Activated T-helper 1 cell treated with Interleukin-2 at 50 U/mL for 16 hours (primary cell): ENCODE measurements at regions not wholly inside any gene's neighbourhood (a gene's known extent, or its start where the extent isn't known, plus 50 kb on each side); places are given as distances from the start of the nearest gene placed in this dataset.
"Not testable (repeated sequence)": the region's sequence is repeated elsewhere in the genome, so short reads cannot be mapped to it uniquely, and the experiment has no call there.

ENCODE experiments used
- DNase-seq: peaks from one replicate; pipeline ENCODE4 v3.0.0-alpha.2; 2020; ENCODE audit warnings: low read depth

DNA sequence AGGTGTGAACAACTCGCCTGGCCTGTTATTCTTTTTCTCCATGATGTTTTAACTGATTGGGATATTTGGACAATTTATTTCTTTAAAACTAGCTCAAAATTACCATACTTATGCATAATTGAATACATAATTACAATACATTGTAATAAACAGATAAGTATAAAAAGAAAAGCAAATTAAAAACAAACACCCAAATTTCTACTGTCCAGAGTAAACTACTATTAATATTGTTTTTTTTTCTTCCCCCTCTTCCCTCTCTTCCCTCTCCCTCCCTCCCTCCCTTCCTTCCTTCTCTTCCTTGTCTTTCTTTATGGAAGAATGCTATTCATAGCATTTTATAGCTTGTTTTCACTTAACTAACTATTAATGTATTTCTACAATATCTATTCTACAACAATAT is 117.7 kb upstream of the IVNS1ABP start:
- DNase-seq, result no peak

DNA sequence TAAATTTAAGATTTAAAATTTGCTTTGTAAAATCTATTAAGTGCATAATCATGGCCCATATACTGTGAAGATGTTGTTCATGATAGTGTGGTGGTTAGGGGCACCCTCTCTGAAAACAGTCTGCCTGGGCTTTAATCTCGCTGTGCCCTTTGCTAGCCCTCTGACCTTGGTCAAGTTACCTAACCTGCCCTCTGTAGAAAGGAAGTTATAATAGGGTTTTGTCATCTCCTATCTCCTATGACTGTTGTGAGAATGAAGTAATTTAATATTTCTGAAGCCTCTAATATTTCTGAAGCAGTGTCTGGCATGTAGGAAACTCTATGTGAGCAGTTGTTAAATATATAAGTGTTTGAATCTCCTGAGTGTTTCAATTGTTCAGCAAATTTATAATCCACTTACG is 116.6 kb upstream of the IVNS1ABP start:
- no peak for DNase-seq

DNA sequence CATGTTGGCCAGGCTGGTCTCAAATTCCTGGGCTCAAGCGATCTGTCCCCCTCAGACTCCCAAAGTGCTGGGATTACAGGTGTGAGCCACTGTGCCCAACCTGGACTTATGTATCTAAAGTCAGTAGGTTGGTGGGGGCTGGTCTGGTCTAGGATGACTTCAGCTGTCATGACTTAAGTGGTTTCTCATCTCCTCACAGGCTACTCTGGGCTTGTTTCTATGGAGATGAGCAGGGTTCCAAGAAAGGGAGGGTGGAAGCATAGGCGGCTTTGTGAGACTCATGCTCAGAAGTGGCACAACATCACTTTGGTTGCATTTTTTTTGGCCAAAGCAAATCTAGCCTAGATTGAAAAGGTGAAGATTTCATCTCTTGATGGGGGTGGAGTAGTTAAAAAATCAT is 115.9 kb upstream of the IVNS1ABP start:
- no peak for DNase-seq

DNA sequence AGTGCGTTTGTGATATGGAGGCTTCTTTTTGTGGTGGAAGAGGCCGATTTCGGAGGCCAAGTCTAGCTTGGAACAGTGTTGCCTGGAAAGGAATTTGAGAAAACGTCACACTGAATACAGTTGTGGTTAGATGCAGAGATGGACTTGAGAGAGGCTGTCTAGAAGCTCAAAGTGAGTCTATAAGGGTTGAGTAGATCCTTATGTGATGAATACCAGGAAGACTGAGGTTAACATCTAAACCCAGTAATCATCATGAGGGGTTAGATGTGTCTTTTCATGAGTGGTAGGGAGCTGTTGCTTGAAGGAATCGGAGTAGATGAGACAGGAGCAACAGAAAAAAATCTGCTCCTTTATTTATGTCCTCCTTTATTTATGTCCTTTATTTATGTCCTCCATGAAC is 114.6 kb upstream of the IVNS1ABP start:
- no peak for DNase-seq

DNA sequence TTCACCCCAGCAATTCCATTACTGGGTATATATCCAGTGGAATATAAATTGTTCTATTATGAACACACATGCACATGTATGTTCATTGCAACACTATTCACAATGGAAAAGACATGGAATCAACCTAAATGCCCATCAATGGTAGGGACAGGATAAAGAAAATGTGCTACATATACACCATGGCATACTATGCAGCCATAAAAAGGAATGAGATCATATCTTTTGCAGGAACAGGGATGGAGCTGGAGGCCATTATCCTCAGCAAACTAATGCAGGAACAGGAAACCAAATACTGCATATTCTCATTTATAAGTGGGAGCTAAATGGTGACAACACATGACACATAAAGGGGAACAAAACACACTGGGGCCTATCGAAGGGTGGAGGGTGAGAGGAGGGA is 112.6 kb upstream of the IVNS1ABP start:
- not testable (repeated sequence) for DNase-seq

DNA sequence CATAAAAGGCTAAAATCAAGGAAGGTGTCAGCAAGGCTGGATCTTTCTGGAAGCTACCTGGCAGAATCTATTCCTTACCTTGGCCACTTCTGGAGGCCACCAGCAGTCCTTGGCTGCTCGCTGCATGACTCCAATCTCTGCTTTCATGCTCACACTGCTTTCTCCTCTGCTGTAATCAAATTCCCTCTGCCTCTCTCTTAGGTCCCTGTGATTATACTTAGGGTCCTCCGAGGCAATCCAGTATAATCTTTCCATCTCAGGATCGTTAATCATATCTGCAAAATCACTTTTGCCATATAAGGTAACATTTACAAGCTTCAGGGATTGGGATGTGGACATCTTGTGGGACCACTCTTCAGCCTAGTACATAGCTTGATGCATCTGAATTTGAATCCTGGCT is 110.7 kb upstream of the IVNS1ABP start:
- no peak for DNase-seq

DNA sequence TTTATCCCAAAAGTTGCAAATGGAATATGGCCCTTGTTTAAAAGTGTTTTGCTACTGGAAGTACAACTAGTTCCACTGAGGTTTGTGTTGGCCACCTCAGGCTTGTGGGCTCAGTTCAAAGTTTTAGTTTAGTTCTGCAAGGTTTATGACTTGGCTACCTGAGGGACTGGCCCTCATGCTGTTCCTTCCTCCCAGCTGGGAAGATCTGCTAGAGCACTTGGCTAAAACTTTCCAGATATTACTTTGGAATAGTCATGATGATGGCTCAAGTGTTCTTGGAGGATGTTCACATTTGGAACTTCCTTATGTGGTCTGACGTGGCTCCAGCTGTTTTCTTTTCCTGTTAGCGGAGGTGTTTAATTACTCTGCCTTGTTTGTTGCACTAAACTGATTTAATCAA is 110.2 kb upstream of the IVNS1ABP start:
- DNase-seq, result no peak

DNA sequence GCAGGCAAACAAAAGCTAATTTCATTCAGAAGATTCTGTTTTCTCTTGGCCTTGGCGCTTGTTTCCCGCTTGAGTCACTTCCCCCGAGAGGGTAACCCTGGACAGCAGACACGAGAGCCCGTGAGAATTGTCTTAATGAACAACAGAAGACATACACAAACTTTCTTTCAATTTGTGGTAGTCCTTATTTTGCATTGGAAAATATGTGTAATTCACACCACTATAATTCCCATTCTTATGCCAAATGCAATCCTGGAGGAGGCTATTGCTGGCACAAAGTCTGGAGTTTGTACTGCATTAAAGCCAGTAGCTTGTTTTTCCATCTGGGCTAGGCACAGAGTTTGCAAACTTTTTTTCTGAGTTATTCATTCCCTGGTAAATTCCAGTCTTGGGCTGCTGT is 109.8 kb upstream of the IVNS1ABP start:
- no peak for DNase-seq

DNA sequence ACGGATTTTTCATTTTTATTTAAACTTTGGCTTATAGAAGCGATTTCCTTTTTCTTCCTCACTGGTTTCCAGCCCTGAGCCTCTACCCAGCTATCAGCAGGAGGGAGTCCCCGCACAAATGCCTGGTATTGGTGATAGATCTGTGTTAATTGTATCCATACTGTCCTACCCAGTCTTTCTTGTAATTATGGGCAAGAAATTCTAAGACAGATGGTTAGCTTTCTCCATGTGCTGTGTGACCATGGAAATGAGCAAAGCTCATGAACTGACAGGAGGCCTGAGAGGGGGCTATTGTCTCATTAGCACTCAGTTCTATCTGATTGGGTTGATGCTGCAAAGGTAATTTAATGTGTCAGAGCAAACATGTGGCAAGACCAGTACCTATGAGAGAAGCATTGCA is 108.1 kb upstream of the IVNS1ABP start:
- no peak for DNase-seq

DNA sequence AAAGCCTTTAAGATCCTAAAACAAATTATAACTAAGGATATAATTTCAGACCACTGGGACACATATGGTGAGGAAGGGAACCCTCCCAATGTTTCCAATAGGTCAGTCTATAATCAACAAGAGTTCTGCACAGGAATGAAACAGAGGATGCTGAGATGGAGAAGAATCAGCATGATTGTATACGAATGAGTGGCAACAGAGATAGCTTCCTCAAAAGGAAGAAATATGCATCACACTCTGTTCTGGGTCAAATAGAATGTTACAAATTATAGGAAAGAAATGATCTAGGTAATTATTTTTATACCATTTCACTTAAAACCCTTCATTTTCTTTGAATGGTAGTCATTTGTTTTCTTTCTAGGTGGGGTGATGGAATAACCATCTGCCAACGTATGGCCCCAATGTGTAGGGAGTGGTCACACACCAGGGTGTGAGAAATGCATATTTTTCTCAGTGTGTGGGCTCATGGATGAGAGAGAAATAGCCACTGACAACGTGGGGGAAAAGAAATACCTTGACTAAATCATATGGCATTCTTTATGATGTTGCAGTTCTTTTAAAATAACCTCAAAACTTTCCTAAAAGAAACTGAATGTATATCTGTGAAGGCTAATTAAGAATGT is 104.6 kb upstream of the IVNS1ABP start:
- DNase-seq, result no peak

DNA sequence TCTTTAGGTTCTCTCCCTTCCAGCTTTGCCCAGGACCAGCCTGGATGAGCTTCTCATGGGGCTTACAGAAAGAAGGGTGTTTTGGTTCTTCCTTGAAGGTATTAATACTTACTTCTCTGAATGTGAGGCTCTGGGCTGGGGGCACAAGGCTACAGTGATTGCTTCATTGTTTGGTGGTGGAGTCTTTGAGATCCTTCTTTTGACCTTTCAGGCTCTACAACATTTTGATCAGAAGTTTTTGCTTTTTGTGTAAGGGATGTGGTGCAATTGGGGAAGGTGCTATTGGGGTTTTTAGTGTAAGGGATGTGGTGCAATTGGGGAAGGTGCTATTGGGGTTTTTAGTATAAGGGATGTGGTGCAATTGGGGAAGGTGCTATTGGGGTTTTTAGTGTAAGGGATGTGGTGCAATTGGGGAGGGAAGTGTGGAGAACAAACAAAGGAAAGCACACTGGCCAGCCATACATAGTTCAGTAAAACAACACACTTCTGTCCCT is 103.6 kb upstream of the IVNS1ABP start:
- no peak for DNase-seq

DNA sequence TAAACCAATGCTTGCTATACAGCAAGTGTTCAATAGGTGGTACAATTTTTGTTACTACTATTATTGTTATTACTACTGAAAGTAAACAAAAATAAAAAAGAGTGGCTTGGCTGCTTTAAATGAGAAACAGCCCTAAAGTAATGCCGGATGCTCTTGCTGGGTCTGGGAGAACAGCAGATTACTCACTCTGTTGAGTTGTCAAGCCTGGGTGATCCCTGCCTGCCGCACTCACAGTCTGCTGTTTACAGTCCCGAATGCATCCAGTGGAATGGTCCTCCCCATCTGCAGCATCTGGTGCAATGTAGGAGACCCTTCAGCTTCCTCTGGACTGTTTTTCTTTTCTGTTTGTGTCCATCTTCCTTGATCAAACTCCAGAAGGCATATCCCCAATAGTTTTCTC is 102.7 kb upstream of the IVNS1ABP start:
- DNase-seq, result no peak

DNA sequence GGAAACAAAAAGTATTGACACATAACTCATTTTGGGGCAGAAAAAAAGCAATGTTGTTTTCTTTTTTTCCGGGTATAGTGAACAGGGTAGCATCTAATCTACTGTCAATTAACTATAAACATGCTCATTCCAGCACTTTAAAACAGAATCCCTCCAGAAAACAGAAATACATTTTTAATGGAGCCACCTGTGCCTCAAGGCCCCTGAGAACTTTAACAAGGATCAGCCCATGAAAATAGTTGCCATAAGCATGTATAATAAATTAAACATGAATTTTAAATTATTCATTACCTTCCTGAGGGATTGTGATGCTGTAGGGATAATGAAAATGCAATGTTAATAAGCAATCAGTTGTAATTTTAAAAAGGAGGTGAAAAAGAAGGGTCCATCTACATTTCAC is 101.4 kb upstream of the IVNS1ABP start:
- no peak for DNase-seq

DNA sequence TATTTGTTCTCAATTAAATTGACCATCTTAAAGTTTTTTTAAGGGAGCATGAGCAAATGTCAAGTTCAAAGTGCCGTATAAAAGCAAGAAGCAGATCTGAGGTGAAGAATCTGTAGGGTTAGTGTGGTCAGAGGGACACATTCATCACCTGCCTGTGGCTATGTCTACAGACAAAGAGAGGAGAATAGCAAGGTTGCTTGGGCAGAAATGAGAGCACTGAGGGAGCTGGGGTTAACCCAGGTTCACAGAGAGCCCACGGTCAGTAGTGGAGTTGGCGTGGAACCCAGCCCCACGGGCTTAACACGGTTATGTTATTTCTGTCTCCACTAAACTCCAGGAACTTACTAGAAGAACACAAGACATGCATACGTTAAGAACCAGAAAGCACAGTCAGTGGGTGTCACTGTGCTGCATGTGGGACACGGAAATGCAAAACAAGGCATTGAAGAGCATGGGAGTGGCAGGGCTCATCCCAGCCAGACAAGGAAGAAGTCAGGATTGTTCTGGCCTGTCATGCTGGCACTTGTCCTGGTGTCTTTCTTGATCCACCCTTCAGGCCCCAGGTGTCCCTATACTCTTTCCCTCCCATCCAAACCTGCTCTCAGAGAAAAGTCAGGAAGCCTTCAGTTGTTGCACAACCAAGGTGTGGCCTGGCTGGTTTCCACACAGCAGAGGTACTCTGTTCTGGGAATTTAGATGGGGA is 95.5 kb upstream of the IVNS1ABP start:
- no peak for DNase-seq

DNA sequence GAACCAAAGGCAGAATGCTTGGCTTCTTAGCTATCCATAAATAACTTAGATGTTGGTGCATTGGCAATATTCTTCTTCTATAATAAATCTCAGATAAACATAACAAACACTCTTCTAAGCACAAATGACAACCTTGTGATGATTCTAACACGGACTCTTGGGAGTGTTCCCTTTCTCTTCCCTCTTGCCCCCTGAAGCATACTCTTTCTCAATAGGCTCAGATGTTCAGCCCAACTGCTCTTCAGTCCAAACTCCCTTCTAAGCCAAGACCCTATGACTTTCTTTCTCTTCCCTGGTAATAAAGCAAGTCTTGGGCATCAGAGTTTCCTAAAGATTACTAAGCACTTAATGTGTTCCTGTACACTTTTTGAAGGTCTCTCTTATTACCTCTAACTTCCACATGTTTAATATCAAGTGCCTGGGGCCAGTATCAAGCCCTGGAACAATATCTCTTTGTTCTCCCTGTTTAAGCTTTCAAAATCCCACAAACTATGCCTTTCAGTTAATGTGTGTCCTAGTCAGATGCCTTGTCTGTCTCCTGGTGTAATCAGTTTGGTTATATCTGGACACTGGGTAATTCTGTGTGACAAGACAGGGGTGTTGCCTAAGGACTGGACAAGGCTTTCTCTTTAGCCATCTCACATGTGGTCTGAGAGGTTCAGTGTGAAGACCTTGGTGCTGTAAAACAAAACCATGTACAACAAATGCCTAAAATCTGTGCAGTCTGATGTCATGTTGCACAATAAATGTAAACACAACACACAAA is 92.9 kb upstream of the IVNS1ABP start:
- DNase-seq, result no peak

DNA sequence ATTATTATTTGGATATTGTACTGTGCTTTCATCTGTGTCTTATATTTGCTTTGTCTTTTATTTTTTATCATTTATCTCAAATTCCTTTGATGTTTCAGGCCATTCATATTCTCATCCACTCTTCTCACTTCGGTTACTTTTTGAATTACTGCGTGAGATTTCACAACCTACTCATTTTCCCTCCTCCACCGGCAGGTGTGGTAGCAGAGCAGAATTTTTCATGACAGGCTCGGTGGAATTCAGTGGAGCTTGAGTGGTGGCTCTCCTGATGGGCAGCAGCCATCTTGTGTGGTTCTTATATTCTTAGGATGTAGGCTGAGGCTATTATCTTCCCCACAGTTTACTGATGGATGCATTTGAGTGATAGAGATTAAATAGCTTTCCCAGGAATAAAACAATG is 92.3 kb upstream of the IVNS1ABP start:
- no peak for DNase-seq

DNA sequence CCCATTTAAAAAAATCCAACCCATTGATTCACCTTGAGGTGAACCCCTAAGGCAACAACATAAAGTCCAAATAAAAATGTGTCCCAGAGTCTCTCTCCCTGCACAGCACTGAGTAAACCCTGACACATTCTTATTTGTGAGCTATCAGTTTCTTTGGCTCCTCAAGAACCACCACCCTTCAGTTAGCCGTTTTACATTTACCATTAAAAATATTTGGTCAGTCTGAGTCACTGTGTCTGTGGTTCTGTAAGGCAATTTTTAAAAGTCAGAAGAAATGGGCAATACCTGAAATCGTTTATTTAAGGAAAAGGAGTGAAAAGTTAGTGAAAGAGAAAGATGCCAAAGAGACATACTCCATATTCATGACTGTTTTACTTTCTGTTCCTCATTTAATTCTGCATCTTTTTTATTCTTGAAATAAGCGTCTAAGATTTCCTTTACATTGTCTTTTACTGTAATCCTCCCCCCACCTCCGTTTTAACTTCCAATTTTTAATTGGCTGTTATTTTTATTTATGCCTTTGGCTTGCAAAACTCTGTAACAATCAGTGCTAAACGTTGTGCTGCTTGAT is 91.7 kb upstream of the IVNS1ABP start:
- DNase-seq, result no peak

DNA sequence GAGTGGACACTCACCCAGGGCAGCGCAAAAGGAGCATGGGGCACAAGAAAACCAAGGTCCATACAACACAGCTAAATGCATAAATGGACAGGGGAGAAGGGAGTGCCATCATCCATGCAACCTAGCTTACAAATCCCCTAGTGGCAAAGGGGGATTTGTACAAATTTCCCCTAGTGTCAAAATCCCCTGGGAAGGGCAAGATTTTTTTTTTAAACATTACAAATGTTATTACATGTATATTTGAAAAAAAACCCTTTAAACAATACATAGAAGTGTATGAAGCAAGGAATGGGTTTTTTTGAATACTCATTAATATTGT is 89.6 kb upstream of the IVNS1ABP start:
- no peak for DNase-seq

DNA sequence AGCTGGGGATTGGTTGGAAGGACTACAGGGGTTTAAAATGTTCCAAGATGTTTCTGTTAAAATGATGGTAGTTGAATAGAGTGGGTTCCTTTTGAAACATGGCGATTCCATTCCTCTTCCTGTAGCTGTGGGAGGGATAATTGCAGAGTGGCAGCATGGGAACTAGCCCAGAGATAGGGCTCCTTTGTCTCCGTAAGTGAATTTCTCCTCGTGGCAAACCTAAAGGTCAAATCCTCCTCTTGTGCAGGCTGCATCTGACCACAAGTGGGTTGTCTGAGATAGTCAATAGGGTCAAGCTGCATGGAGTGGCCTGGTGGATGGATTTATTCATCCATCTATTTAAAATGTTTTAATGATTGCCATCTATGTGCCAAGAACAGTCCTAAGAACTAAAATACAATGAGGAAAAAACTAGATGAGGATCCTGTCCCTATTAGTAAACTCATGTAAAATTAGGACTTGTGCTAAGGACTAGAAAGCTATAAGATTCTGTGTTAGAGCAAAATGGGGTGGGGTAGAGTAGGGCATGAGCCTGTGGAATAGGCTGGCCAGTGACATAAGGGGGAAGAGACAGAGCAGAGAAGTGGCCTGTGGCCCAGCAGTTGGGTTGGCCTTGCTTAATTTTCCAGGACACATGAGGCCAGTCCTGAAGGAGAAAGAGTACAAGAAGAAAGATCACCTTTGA is 89.1 kb upstream of the IVNS1ABP start:
- no peak for DNase-seq

DNA sequence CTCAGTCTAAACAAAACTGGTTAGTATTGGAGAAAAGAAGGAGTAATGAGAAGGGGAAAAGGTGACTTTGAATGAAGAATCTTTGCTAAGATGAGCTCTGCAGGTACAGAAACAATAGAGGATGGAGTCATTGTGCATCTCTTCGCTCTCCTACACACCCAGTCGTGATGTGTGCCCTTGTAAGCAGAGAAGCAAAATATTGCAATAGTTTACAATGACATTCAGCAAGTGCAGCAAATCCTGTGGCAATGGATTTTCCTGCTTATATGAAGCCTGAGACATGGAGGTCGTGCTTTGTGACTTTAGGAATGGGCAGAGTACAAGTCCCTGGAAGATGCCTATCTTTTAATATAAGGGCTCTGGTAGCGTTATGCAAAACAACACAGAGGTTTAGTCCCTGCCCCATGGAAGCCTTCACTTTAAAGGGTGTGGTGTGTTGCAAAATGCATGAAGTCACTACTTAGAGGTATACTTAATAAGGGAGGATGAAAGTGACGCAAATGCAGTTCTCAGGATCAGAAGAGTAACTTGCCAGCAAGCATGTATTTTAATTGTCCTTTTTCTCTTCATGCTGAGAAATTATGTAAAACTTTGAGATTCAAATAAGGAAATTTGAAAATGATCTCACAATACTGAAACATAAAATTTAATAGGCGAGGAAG is 88.0 kb upstream of the IVNS1ABP start:
- no peak for DNase-seq

DNA sequence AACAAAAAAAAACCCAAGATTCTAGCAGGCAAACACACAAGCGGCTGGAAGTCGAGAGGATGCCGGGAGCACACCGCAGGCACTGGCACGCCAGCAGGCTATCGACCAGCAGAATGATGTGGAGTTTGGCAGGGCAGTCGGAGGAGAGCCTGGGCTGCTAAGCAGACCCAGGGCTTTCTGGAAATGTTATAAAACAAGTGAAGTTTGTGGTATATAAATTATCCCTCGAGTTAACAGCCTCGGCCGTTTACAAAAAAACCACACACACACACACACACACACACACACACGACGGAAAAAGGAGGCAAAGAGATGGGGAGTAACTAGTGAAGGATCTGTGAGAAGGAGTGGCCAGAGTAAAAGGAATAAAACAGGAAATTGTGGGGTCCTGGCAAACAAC is 87.2 kb upstream of the IVNS1ABP start:
- no peak for DNase-seq

DNA sequence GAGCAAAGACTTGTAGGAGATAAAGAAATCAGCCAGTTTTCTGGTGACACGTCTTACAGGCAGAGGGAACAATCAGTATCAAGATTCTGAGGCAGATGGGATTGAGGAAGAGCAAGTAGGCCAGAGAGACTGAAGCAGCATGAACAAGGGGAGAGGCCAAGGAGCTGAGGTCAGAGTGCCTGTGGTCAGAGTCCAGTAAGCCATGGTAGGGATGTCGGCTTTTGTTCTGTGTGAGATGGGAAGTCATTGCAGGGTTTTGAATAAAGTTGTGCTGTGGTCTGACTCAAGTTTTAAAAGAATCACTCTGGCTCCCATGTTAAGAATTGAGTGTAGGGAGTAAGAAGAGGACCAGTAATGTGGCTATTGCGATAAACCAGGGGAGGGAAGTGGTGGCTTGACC is 85.9 kb upstream of the IVNS1ABP start:
- no peak for DNase-seq
